HG03103 (cell line): ENCODE measurements at regions not wholly inside any gene's neighbourhood (a gene's known extent, or its start where the extent isn't known, plus 50 kb on each side); places are given as distances from the start of the nearest gene placed in this dataset.

ENCODE experiments used
- ATAC-seq: cut with Tn5 transposase; IDR thresholded peaks from one replicate; pipeline ENCODE4 v1.9.1; 2021; ENCODE audit warnings: low read depth; ENCODE audit not compliant: unreplicated experiment

DNA sequence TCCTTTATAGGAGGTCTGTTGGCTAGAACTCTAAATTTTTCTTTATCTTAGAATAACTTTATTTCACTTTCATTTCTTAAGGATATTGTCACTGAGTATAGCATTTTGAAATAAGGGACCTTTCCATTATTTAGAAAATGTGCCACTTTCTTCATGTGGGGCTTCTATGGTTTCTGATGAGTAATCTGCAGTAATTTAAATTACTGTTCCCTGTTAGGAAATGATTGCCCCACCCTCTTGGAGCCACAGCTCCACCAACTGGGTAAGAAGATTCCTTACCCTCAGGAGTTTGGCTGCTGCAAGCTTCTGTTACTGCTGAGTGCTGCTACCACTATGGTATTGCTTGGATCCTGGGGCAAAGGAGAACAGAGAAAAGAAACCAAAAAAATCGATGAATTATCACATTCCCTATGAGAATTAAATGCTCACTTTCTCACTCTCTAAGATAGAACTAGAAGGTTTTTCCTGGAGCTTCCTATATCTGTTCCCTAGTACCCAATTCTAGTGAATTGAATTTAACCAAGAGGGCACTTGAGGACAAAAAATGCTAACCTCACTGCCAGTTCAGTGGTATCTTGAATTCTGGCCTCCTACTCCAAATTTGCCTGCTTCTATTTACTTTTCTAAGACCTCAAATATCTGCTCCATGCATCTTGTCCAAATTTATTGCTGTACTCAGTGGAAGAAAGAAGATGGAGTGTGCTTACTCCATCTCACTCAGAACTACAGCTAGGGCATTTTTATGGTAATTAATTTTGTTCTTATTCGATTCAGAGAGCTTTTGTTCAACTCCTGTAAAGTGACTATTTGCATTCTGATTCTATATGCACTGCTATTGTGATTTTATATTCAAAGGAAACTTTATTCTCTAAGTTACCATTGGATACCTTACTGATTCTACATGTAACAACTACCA lies 2111.3 kb downstream of the MAT2B start:
- ATAC-seq: no peak

DNA sequence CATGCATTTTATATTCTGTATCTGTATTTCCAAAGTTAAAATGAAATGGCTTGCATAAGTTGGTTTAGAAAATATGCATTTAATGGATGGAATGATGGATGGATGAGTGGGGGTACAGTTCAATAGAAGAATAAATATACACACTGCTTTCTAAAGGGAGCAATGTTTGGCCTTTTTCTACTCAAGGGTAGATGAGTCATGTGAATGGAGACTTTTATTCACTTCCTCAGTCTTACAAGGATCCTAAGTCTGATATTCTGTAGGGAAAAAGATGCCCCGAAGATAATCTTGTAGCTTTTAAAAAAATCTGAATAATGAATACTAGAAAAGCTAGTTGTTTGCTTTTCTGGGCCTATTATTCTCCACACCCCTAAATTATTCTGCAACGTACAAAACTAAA lies 2112.1 kb downstream of the MAT2B start:
- no peak for ATAC-seq

DNA sequence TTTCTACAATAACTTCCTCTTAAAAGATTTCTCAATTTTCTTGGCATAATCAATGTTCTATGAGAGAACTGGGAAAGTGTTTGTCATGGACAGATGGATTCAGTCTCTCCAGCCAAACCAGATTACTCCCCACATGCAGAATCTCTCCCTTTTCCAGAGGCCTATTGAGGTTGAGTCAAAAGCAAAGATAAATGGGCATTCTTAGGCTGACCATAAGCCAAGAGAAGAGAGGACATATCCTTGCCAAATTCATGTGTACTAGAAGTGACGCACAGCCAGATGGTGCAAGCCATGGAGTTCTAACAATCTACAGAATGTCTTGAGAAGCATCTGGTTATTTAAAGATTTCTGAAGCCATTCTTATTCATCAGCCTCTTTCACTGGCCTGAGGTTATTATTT lies 2115.0 kb downstream of the MAT2B start:
- ATAC-seq: no peak

DNA sequence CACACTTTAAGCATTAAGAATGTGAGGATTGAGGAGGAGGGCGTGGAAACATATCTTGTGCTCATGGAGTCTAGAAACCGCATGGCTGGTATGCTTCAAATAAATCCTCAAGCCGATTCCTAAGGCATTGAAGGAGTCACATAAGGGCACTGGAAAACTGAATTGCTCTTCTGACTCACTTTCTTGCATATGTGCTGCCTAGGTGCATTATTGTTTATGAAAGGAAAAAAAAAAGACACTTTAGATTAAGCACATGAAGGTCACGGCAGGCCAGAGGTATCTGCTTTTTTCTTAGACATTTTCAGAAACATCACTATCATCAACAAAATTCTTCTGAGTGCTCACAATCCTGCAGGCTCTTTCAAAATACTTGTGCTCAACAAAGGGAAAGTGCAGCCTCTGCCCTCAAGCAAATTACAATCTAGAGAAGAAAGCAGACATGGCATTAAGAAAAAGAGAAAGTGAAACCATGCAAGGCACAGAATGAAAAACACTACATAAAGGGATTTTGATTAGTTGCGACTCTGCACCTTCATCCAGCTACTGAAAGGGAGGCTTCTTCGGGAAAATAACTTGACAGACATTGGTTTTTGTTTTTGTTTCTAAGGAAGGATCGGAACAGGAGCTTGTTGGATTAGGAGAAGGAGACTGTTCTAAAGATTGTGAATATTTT lies 2117.6 kb downstream of the MAT2B start:
- no peak for ATAC-seq

DNA sequence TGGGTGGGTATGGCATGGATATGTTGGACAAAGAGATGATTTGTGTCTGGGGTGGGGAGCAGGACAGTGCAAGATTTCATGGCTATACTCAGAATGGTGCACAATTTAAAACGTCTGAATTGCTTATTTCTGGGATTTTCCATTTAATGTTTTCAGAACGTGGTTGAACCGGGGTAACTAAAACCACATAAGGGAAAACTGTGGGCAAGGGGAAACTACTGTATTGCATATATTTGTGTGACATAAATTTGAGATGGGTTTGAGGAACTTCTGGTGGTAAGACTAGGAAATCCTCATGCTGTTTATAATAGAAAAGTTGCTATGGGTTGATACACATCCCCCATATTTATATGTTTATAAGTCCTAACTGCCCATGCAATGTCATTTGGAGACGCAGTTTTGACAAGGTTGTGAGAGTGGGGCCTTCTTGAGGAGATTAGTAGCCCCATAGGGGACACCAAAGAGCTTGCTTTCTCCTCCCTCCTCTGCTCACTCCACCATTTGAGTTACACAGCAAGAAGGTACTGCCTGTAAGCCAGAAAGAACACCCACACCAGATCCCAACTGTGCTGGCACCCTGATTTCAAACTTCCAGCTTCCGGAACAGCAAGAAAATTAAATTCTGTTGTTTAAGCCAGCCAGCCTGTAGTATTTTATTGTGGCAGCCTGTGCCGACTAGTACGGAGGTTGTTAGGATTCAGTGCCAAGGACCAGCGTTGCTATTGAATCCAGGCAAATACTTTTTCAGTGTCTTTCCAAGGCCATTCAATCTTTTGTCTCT lies 2118.9 kb downstream of the MAT2B start:
- ATAC-seq: no peak

DNA sequence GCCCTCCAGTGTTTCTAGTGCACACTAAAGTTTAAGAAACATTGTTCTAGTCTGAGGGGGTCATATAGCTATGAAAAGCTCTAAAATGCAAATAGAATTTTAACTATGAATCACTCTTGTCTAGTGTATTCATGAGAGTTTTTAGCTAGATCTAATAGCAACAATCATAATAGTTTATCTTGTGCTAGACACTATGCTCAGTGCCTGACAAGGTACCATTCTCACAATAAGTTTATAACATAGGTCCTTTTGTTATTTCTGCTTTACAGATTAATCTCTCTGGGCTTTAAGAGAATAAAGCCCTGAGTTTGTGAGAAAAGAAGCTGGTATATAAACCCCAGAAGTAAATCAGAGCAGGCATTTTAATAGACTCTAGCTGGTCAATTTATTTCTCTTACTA lies 2120.7 kb downstream of the MAT2B start:
- ATAC-seq: no peak

DNA sequence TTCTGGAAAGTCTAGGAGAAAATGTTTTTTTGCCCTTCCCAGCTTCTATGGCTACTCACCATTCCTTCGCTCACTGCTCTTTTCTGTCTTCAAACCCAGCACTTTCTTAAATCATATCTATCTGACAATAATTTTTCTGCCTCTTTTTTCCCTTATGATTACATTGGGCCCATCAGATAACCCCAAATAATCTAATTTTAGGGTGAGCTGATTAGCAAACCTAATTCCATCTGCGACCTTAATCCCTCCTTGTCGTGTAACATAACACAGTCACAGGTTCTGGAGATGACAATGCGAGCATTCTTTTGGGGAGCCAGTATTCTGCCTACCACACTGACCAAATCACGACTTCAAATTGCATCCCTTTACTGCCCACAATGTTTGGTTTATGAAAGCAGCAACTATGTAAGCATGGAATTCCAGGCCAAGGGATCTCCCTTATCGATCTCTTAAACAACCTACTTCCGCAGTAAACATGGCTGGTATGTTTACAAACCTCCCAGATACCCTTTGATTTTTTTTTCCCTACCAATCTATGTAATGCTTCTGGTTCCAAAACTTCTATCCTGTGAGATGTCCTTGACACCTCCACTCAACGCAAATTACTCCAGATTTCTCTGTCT lies 2122.2 kb downstream of the MAT2B start:
- ATAC-seq: no peak

DNA sequence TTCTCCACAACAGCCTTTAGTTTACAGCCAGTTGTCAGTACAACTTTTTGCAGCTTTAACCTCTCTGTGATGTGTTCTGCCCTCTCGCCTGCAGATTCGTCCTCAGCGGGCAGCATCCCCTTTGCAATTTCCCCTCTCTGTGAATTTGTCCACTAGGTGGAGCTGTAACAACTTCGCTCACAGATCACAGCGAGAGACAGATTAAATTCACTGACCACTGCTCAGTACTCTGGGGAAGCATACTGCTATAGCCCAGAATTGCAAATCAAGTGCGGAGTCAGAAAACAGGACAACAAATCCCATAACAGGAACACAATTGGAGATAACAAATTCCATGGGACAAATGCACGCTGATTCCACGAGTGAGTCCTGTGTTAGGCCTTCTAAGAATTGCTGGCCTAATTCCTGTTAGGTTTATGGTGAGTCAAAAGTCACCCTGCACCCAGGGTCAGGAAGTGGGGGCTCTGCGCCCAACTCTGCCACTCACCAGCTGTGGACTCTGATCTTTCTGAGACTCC lies 2124.9 kb downstream of the MAT2B start:
- ATAC-seq: no peak

DNA sequence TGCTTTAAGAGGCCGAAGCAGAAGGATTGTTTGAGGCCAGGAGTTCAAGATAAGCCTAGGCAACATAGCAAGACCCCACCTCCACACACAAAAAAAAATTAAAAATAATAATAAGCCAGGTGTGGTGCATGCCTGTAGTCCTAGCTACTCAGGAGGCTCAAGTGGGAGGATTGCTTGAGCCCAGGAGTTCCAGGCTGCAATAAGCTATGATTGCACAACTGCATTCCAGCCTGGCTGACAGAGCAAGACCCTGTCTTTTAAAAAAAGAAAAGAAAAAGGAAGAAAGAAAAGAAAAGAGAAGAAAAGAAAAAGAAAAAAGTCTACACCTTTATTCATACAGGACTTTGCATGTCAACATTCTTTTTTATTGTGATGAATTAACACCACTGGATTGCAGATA lies 2125.8 kb downstream of the MAT2B start:
- ATAC-seq: no peak

DNA sequence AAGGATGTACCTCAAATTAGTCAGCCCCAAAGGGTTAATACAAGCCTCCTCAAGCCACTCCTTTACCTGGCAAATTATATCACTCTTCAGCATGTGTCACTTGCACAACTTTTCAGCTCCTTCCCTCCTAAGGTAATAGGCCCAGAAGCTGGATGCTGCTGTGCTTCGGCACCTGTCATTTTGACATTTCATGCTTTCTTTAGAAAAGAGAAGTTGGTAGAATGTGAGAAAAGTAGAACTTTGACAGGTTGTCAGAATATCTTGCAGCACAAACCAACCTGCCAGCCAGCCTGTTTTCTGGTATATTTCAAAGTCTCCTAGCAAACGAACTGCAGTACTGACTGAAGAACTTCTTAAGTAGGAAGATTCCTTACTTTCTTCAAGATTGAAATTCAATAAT lies 2136.9 kb downstream of the MAT2B start:
- ATAC-seq: no peak

DNA sequence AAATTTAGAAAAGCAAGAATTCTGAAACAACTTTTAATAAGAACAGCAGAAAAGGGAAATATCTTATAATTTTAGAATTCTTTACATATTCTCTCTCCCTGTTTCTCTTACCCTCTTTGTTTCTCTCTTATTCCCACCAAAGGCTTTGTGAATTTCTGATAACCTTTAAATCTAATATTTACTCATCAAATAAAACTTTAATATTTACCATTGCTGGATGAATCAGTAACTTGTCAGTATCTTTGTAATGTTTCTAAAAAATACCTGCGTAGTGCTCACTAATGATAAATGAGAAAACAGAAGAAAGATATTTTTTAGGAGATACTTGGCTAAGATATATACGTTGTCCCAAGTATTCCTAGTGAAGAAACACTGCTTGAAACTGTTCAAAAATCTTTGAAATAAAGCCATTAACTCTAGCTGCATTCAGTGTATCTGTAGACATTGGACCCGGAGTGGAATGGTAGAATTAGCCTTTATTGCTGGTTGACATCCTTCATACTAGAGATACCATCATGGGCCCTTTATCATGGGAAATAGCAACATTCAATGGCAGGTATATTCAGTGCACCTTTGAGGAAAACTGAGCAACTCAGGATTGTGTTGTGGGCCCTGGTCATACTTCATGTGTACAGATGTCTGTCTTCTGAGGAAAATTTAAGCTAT lies 2160.4 kb downstream of the MAT2B start:
- ATAC-seq: no peak

DNA sequence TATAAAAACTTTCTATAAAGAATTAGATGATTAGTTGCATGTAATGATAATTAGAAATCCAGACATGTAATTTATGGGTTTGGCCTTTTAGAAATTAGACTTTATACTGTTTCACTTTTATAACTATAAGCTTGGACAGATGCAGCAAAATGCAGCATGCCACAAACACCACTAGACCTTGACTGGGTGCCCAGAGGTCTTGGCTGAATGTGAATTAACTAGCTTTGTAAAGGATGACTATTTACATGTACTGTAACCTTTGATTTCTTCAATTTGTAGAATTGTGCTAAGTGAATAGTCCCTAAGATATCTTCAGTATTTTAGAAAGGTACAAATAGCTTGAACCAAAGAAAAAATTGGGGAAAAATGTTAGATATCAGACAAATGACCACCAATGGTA lies 2168.1 kb downstream of the MAT2B start:
- no peak for ATAC-seq

DNA sequence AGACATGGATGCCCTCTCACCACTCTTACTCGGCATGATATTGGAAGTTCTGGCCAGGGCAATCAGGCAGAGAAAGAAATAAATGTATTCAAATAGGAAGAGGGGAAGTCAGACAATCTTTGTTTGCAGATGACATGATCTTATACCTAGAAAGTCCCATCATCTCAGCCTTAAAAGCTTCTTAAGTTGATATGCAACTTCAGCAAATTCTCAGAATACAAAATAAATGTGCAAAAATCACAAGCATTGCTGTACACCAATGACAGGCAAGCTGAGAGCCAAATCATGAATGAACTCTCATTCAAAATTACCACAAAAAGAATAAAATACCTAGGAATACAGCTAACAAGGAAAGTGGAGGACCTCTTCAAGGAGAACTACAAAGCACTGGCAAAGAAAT lies 2190.4 kb downstream of the MAT2B start:
- ATAC-seq: no peak

DNA sequence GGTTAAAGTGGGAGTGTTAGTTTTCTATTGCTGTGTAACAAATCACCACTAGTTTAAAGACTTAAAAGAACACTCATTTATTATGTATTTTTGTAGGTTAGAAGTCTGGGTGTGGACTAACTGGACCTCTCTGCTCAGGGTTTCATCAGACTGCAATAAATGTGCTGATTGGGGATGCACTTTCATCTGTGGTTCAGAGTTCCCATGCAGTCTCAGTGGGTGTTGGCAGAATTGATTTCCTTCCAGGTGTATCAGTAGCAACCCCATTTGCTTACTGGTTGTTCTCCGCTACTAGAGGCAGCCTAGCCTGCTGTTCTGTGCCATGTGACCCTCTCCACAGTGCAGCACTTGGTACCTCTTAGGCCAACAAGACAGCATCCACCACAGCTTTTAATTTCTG lies 2200.5 kb downstream of the MAT2B start:
- ATAC-seq: no peak

DNA sequence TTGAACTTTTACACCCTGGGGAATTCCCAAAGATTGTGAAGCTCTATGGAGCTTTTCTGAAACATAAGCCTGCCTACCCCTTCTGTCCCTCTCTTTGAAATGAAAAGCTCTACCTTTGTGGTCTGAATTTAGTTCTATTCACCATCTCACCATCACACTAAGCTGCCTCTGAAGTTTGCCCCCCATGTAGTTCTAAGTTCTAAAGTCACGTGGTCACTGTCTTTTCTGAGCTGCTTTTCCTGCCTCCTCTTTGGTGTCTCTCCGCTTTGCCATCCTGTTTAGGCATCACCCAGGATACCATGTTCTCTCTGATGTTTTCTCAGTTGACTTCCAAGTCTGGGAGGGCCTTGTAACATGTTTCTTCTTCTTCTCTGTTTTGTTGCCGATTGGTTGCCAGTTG lies 2206.6 kb downstream of the MAT2B start:
- no peak for ATAC-seq

DNA sequence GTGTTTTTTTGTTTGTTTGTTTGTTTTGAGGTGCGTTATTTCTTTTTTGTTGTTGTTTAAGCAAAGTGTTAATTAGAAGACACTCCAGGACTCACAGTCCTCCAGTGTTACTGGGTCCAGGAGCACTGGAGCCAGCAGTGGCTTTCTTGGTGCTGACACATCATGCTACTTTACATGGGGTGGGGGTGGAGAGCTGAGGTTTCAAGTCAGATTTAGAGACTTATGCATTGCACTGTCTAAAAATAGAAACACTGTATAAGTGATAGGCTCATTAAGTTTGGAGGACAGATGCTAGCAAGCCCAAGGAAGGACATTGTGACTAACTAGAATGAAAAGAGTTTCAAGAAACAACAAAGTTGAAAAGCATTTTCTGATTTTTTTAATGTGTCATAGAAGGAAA lies 2209.2 kb downstream of the MAT2B start:
- no peak for ATAC-seq

DNA sequence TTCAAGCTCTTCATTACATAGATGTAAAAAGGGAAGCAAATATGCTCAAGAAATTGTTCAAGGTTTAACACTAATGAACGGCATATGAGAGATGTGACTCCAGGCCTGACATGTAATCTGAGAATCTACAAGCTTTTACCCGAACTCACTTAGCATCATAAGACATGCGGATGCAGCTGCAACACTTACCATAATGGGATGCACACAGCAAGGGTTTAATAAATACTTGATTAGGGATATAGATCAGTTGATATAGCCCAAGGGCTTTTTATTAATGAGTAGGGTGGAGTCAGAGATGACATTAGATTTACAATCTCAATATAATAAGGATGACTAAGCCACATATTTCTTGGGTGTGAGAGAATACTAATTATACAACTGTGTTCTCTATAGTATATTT lies 2215.5 kb downstream of the MAT2B start:
- no peak for ATAC-seq

DNA sequence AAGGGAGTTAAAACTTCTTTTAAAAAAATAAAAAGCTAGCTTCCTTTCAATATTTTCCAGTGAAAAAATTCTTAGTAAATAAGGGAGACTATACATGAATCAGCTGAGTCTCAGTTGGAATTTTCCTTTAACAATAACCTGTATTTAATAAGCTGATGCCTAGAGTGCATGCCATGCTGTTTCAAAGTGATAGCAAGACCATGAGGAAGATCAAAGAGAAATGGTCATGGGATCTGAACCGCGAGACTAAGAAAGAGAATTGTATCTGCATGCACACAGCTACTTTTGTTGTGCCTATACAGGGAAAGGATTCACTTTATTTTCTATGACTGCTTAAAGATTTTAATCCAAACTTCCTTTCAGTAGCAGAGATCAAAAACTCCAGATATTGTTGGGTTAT lies 2217.0 kb downstream of the MAT2B start:
- ATAC-seq: no peak

DNA sequence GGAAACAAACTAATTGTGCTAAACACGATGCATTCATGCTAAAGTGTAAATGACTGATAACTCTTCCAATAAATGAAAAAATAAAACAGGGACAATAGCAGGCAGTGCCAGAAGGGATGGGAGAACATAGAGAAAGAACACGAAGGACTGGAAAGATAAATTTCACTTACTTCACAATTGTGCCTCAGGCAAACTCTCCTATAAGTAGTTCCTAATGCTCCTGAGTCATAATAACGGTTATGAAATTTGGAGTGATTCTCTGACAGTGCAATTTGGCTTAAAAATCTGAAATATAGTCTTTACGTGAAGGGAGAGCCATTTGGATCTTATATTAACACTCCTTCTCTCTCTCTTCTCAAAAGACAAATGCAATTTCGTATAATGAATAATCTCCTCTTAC lies 2218.5 kb downstream of the MAT2B start:
- no peak for ATAC-seq

DNA sequence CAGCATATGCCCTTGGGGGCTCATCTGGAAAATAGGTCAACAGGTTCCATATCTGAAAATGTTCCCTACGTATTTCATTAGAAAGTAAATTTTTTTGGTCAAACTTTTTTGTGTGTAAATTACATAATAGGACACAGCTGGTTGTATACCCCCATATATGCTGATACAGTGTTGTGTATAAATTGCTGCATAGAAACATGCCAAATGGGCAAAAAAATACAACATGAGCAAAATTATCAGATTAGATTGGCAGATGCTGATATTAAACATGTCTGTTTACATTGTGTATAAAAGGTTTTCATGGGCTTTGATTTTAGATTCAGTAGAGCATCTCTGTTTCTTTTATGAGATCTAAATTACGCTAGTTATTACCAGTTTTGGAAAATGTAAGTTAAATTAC lies 2223.0 kb downstream of the MAT2B start:
- ATAC-seq: no peak
